OCI-LY7 (cell line): ENCODE measurements at regions not wholly inside any gene's neighbourhood (a gene's known extent, or its start where the extent isn't known, plus 50 kb on each side); places are given as distances from the start of the nearest gene placed in this dataset.

Source experiments
- BruUV-seq: library from RNA; stranded (reverse); fragments of 400-500 nt; replicated peaks from 2 replicates; lab custom pipeline; 2021; lab: Mats Ljungman, UMichigan
- CTCF ChIA-PET: fragments of 300-600 bp; sonication (Branson Sonifier 250); formaldehyde crosslinking; loops from one replicate; lab custom pipeline; 2022; ENCODE audit warnings: antibody characterized with exemption; ENCODE audit not compliant: unreplicated experiment; lab: Charles Lee
- POLR2A ChIA-PET: fragments of 300-600 bp; sonication (Branson Sonifier 250); formaldehyde crosslinking; loops from one replicate; lab custom pipeline; 2022; ENCODE audit warnings: antibody characterized with exemption; lab: Charles Lee
- DNase-seq: peaks from one replicate; pipeline ENCODE4 v3.0.0-alpha.2; 2015; ENCODE audit warnings: low spot score
- H2AFZ ChIP-seq: fragments of 200-600 bp; sonication (generic), shearing (Covaris generic); 2 replicates; pipeline ENCODE4 v1.6.1; 2014; ENCODE audit warnings: mild to moderate bottlenecking, antibody characterized with exemption, low read length, moderate library complexity
- H3K27ac ChIP-seq: fragments of 200-600 bp; sonication (generic); 2 replicates; pipeline ENCODE4 v1.5.1; 2014; ENCODE audit warnings: mixed run types, low read depth, mild to moderate bottlenecking, moderate library complexity, low read length, inconsistent platforms; ENCODE audit not compliant: poor library complexity, severe bottlenecking
- H3K36me3 ChIP-seq: fragments of 200-600 bp; sonication (generic); 2 replicates; pipeline ENCODE4 v1.6.1; 2014; ENCODE audit warnings: mild to moderate bottlenecking, antibody characterized with exemption, low read length, moderate library complexity, mixed read lengths; ENCODE audit not compliant: insufficient read depth
- H3K4me1 ChIP-seq: fragments of 200-600 bp; sonication (generic); 2 replicates; pipeline ENCODE4 v1.5.1; 2014; ENCODE audit warnings: mild to moderate bottlenecking, low read length; ENCODE audit not compliant: insufficient read depth, poor library complexity, severe bottlenecking
- H3K4me2 ChIP-seq: fragments of 200-600 bp; sonication (generic); 2 replicates; pipeline ENCODE4 v1.6.1; 2014; ENCODE audit warnings: mild to moderate bottlenecking, low read length
- H3K4me3 ChIP-seq: fragments of 200-600 bp; sonication (generic); 2 replicates; pipeline ENCODE4 v1.5.1; 2014; ENCODE audit warnings: mild to moderate bottlenecking, low read depth, low read length; ENCODE audit not compliant: poor library complexity, severe bottlenecking
- H3K79me2 ChIP-seq: fragments of 200-600 bp; sonication (generic); 2 replicates; pipeline ENCODE4 v1.6.1; 2016; ENCODE audit warnings: low read depth, mild to moderate bottlenecking, low read length, moderate library complexity, mixed read lengths; ENCODE audit not compliant: insufficient read depth
- H3K9me2 ChIP-seq: fragments of 200-600 bp; sonication (generic); 2 replicates; pipeline ENCODE4 v1.6.1; 2016; ENCODE audit warnings: mild to moderate bottlenecking, low read length, mixed read lengths; ENCODE audit not compliant: insufficient read depth
- H3K9me3 ChIP-seq: fragments of 200-600 bp; sonication (generic); 2 replicates; pipeline ENCODE4 v1.6.1; 2014; ENCODE audit warnings: mild to moderate bottlenecking, mixed run types, low read length, mixed read lengths
- H4K20me1 ChIP-seq: fragments of 200-600 bp; sonication (generic); 2 replicates; pipeline ENCODE4 v1.6.1; 2014; ENCODE audit warnings: mild to moderate bottlenecking, antibody characterized with exemption, low read length, moderate library complexity, mixed read lengths; ENCODE audit not compliant: insufficient read depth
- EZH2phosphoT487 ChIP-seq: fragments of 200-600 bp; sonication (generic); IDR thresholded peaks from 2 replicates; pipeline ENCODE4 v1.6.1; 2018; ENCODE audit warnings: low read depth, borderline replicate concordance, mild to moderate bottlenecking, mixed run types, antibody characterized with exemption, low read length, moderate library complexity, mixed read lengths
- intact Hi-C: fragments of 100-400 bp; cut with micrococcal nuclease; formaldehyde crosslinking; loops from one replicate; pipeline ENCODE4 v1.10.0; 2022; ENCODE audit not compliant: unreplicated experiment
- TF ChIP-seq, protein P1 (sequence below): fragments of 200-600 bp; sonication (generic); conservative IDR thresholded peaks from 2 replicates; pipeline ENCODE4 v1.5.1; 2014; ENCODE audit warnings: mild to moderate bottlenecking, antibody characterized with exemption, low read length, moderate library complexity, mixed read lengths

DNA sequence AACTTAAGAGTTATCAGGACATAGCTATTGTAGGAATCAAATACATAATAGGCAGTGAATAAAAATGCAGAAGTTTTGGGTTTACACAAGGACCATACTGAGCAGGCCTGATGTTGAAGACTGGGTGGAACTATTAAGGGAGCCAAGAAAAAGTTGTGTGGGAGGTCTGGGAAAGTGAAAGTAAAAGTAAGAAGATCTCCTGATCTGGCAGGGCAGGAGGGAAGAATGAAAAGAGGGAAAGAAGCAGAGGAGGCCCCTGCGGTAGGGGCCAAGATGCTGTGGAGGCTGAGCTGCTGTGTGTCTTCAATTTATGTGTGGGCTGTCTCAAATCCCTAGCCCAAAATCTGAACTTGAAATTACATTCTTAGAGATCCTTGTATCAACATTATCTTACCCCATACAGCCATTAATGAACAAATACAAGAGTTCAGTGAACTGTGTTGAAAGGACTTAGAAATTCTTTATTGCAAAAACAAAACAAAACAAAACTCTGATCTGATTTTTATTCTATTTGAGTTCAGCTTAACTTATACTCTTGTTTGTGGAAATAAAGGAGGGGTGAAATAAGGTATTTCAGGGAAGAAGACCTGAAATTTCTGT, 1183.8 kb downstream of the HACE1 start:
- no TSS peak for BruUV-seq
- Histone ChIP-seq H3K9me3 (no peaks in the 10 kb centered on the region), H3K4me3 (no peak overlapping the region), H3K27ac (no peak overlapping the region), H2AFZ (no peak overlapping the region), H3K79me2 (no peaks in the 10 kb centered on the region), H3K36me3 (no peaks in the 10 kb centered on the region), H3K9me2 (no peaks in the 10 kb centered on the region), H3K4me2 (no peak overlapping the region), H3K4me1 (no peaks in the 10 kb centered on the region), H4K20me1 (no peaks in the 10 kb centered on the region)
- TF ChIP-seq, protein P1, sequence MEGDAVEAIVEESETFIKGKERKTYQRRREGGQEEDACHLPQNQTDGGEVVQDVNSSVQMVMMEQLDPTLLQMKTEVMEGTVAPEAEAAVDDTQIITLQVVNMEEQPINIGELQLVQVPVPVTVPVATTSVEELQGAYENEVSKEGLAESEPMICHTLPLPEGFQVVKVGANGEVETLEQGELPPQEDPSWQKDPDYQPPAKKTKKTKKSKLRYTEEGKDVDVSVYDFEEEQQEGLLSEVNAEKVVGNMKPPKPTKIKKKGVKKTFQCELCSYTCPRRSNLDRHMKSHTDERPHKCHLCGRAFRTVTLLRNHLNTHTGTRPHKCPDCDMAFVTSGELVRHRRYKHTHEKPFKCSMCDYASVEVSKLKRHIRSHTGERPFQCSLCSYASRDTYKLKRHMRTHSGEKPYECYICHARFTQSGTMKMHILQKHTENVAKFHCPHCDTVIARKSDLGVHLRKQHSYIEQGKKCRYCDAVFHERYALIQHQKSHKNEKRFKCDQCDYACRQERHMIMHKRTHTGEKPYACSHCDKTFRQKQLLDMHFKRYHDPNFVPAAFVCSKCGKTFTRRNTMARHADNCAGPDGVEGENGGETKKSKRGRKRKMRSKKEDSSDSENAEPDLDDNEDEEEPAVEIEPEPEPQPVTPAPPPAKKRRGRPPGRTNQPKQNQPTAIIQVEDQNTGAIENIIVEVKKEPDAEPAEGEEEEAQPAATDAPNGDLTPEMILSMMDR: no peak
- no peak for TF ChIP-seq EZH2phosphoT487
- ChIA-PET CTCF (no interaction called here), POLR2A (no interaction called here)
- intact Hi-C loops: no loop called here
- DNase-seq: no peak

DNA sequence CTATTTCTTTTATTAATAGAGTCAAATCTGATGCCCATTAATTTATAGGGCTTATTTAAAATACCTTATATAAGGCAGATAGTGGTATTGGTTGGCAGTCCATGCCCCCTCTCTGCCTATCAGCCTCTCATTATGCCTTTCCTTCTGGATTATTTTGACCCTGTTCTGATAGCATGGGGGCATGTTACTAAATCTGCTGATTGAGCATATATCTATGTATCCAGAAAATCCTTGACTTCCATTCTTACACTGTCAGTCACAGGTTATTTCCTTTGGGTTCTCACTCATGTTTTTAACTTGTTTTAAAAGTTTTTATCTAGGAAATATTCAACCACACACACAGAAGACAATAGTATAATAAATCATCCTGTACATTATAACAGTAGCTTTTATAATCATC, 1184.9 kb downstream of the HACE1 start:
- Histone ChIP-seq H3K9me2 (no peaks in the 10 kb centered on the region), H3K27ac (no peak overlapping the region), H3K4me1 (no peaks in the 10 kb centered on the region), H4K20me1 (no peaks in the 10 kb centered on the region), H3K4me2 (no peak overlapping the region), H2AFZ (no peak overlapping the region), H3K4me3 (no peak overlapping the region), H3K9me3 (no peaks in the 10 kb centered on the region), H3K36me3 (no peaks in the 10 kb centered on the region), H3K79me2 (no peaks in the 10 kb centered on the region)
- TF ChIP-seq, protein P1: no peak
- TF ChIP-seq EZH2phosphoT487: no peak
- POLR2A ChIA-PET: no interaction called here
- intact Hi-C loops: no loop called here
- BruUV-seq: no TSS peak
- CTCF ChIA-PET: no interaction called here
- no peak for DNase-seq

DNA sequence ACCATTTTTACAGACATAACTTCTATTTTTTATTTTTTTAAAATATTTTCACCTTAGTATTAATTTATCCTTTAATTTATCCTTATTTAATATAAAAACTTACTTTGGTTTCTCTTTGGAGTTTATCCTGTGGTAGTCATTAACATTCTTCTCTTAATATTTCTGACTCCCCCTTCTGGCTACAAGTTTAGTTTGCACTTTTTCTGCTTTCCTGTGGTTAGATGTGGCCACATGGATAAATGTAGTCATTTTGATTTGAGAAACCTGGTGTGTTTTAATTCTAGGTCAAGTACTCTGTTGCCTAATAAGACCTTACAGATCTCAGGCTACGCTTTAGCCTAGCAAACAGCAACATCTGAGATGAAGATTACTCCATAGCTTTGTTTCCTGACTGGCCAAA, 1187.5 kb downstream of the HACE1 start:
- POLR2A ChIA-PET: no interaction called here

More for the DNA sequence above, 1187.5 kb downstream of the HACE1 start:
- BruUV-seq: no TSS peak
- H3K79me2 ChIP-seq: no peaks in the 10 kb centered on the region
- H3K9me2 ChIP-seq: no peaks in the 10 kb centered on the region
- H3K4me2 ChIP-seq: no peak overlapping the region
- no peak for TF ChIP-seq EZH2phosphoT487
- TF ChIP-seq, protein P1: peak; percentile 44
- CTCF ChIA-PET: no interaction called here
- intact Hi-C loops: no loop called here
- H4K20me1 ChIP-seq: no peaks in the 10 kb centered on the region
- H3K4me1 ChIP-seq: no peaks in the 10 kb centered on the region
- H3K36me3 ChIP-seq: no peaks in the 10 kb centered on the region
- no peaks in the 10 kb centered on the region for H3K9me3 ChIP-seq
- H2AFZ ChIP-seq: no peak overlapping the region
- no peak overlapping the region for H3K27ac ChIP-seq
- no peak for DNase-seq
- H3K4me3 ChIP-seq: no peak overlapping the region
